ENCODE measurements at regions not wholly inside any gene's neighbourhood (a gene's known extent, or its start where the extent isn't known, plus 50 kb on each side); places are given as distances from the start of the nearest gene placed in this dataset.

GRCh38 chr2:195270466-195271039 is 386.5 kb upstream of the SLC39A10 start:
- no peak for TF ChIP-seq CTCF (IDR thresholded peaks at IDR 0.05; ENCODE audit: extremely low read depth, low read depth, low read length)
- Histone ChIP-seq H3K27ac (ENCODE audit: low read depth, low read length) (no peak overlapping the region), H3K9me3 (ENCODE audit: low read depth, low read length) (no peaks in the 10 kb centered on the region), H3K79me2 (ENCODE audit: insufficient read depth, low read length) (no peaks in the 10 kb centered on the region), H3K4me1 (ENCODE audit: insufficient read depth, low read length) (no peaks in the 10 kb centered on the region), H2AFZ (ENCODE audit: low read length) (no peak overlapping the region), H3K27me3 (ENCODE audit: insufficient read depth, low read length) (no peaks in the 10 kb centered on the region), H3K4me3 (ENCODE audit: insufficient read depth, low read length) (no peak overlapping the region), H3K36me3 (ENCODE audit: insufficient read depth, low read length) (no peaks in the 10 kb centered on the region), H4K20me1 (ENCODE audit: insufficient read depth, low read length) (no peaks in the 10 kb centered on the region), H3K4me2 (ENCODE audit: insufficient read depth, low read length) (no peak overlapping the region)
- no peak for DNase-seq (ENCODE audit: insufficient read length, low spot score, missing footprints)

GRCh38 chr2:195269220-195269619 is 387.8 kb upstream of the SLC39A10 start:
- Histone ChIP-seq H3K27me3 (ENCODE audit: insufficient read depth, low read length) (no peaks in the 10 kb centered on the region), H3K79me2 (ENCODE audit: insufficient read depth, low read length) (no peaks in the 10 kb centered on the region), H3K36me3 (ENCODE audit: insufficient read depth, low read length) (no peaks in the 10 kb centered on the region), H3K4me1 (ENCODE audit: insufficient read depth, low read length) (no peaks in the 10 kb centered on the region), H3K9me3 (ENCODE audit: low read depth, low read length) (no peaks in the 10 kb centered on the region), H3K4me3 (ENCODE audit: insufficient read depth, low read length) (no peak overlapping the region), H4K20me1 (ENCODE audit: insufficient read depth, low read length) (no peaks in the 10 kb centered on the region), H3K4me2 (ENCODE audit: insufficient read depth, low read length) (no peak overlapping the region), H3K27ac (ENCODE audit: low read depth, low read length) (no peak overlapping the region), H2AFZ (ENCODE audit: low read length) (no peak overlapping the region)
- TF ChIP-seq CTCF (IDR thresholded peaks at IDR 0.05; ENCODE audit: extremely low read depth, low read depth, low read length) = no peak
- DNase-seq (ENCODE audit: insufficient read length, low spot score, missing footprints) = no peak

GRCh38 chr2:195257979-195258378 is 399.0 kb upstream of the SLC39A10 start:
- no peak overlapping the region for H2AFZ ChIP-seq (ENCODE audit: low read length)
- H3K27ac ChIP-seq (ENCODE audit: low read depth, low read length) = no peak overlapping the region
- TF ChIP-seq CTCF (IDR thresholded peaks at IDR 0.05; ENCODE audit: extremely low read depth, low read depth, low read length) = no peak
- no peaks in the 10 kb centered on the region for H4K20me1 ChIP-seq (ENCODE audit: insufficient read depth, low read length)
- DNase-seq (ENCODE audit: insufficient read length, low spot score, missing footprints) = no peak
- no peaks in the 10 kb centered on the region for H3K79me2 ChIP-seq (ENCODE audit: insufficient read depth, low read length)
- H3K27me3 ChIP-seq (ENCODE audit: insufficient read depth, low read length) = no peaks in the 10 kb centered on the region
- H3K4me1 ChIP-seq (ENCODE audit: insufficient read depth, low read length) = no peaks in the 10 kb centered on the region
- H3K4me2 ChIP-seq (ENCODE audit: insufficient read depth, low read length) = no peak overlapping the region
- H3K9me3 ChIP-seq (ENCODE audit: low read depth, low read length) = no peaks in the 10 kb centered on the region
- no peak overlapping the region for H3K4me3 ChIP-seq (ENCODE audit: insufficient read depth, low read length)
- no peaks in the 10 kb centered on the region for H3K36me3 ChIP-seq (ENCODE audit: insufficient read depth, low read length)

- DNase-seq (ENCODE audit: insufficient read length, low spot score, missing footprints) = no peak
- Histone ChIP-seq H2AFZ (ENCODE audit: low read length) (no peak overlapping the region), H3K4me1 (ENCODE audit: insufficient read depth, low read length) (no peaks in the 10 kb centered on the region), H3K27me3 (ENCODE audit: insufficient read depth, low read length) (no peaks in the 10 kb centered on the region), H3K4me2 (ENCODE audit: insufficient read depth, low read length) (no peak overlapping the region), H3K4me3 (ENCODE audit: insufficient read depth, low read length) (no peak overlapping the region), H3K9me3 (ENCODE audit: low read depth, low read length) (no peaks in the 10 kb centered on the region), H3K79me2 (ENCODE audit: insufficient read depth, low read length) (no peaks in the 10 kb centered on the region), H3K36me3 (ENCODE audit: insufficient read depth, low read length) (no peaks in the 10 kb centered on the region), H4K20me1 (ENCODE audit: insufficient read depth, low read length) (no peaks in the 10 kb centered on the region), H3K27ac (ENCODE audit: low read depth, low read length) (no peak overlapping the region)
- no peak for TF ChIP-seq CTCF (IDR thresholded peaks at IDR 0.05; ENCODE audit: extremely low read depth, low read depth, low read length)
Measured at GRCh38 chr2:195252018-195252417, 405.0 kb upstream of the SLC39A10 start.

Data from osteoblast (primary cell).